PC-9 (cell line): ENCODE measurements at regions not wholly inside any gene's neighbourhood (a gene's known extent, or its start where the extent isn't known, plus 50 kb on each side); places are given as distances from the start of the nearest gene placed in this dataset.
"Not testable (repeated sequence)": the region's sequence is repeated elsewhere in the genome, so short reads cannot be mapped to it uniquely, and the experiment has no call there.

Experiments used
- EZH2 ChIP-seq: fragments of 200-600 bp; sonication (generic); IDR thresholded peaks from 2 replicates; pipeline ENCODE4 v1.8.0; 2017; ENCODE audit warnings: antibody characterized with exemption, low read depth
- TF ChIP-seq, protein P1 (sequence below): fragments of 200-600 bp; sonication (generic); conservative IDR thresholded peaks from 2 replicates; pipeline ENCODE4 v1.6.1; 2017; ENCODE audit warnings: mixed run types, antibody characterized with exemption, mild to moderate bottlenecking, moderate library complexity

DNA sequence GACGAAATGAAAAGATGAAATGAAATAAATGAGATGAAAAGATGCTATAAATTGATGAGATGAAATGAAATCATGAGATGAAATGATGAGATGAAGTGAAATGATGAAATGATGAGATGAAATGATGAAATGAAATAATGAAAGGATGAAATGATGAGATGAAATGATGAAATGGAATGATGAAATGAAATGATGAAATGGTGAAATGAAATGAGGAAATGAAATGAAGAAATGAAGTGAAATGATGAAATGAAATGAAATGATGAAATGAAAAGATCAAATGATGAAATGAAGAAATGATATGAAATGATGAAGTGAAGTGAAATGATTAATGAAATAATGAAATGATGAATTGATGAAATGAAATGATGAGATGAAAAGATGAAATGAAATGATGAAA is 138.5 kb upstream of the ERV3-1 start:
- TF ChIP-seq, protein P1, sequence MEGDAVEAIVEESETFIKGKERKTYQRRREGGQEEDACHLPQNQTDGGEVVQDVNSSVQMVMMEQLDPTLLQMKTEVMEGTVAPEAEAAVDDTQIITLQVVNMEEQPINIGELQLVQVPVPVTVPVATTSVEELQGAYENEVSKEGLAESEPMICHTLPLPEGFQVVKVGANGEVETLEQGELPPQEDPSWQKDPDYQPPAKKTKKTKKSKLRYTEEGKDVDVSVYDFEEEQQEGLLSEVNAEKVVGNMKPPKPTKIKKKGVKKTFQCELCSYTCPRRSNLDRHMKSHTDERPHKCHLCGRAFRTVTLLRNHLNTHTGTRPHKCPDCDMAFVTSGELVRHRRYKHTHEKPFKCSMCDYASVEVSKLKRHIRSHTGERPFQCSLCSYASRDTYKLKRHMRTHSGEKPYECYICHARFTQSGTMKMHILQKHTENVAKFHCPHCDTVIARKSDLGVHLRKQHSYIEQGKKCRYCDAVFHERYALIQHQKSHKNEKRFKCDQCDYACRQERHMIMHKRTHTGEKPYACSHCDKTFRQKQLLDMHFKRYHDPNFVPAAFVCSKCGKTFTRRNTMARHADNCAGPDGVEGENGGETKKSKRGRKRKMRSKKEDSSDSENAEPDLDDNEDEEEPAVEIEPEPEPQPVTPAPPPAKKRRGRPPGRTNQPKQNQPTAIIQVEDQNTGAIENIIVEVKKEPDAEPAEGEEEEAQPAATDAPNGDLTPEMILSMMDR = not testable (repeated sequence)
- TF ChIP-seq EZH2 = not testable (repeated sequence)
